Mammary epithelial cell (primary cell): ENCODE measurements at regions not wholly inside any gene's neighbourhood (a gene's known extent, or its start where the extent isn't known, plus 50 kb on each side); places are given as distances from the start of the nearest gene placed in this dataset.

ENCODE experiments used
- EZH2 ChIP-seq: IDR thresholded peaks from 2 replicates; pipeline ENCODE4 v1.6.1; 2012; ENCODE audit warnings: low read length, inconsistent platforms, borderline replicate concordance
- TF ChIP-seq, protein P1 (sequence below), 2 donors: IDR thresholded peaks in 1 of 2; conservative IDR thresholded peaks in 1 of 2; 2 replicates each; pipeline ENCODE4 v1.5.1; 2011 to 2012; ENCODE audit warnings: inconsistent platforms in 2 of 2, low read length in 2 of 2, mild to moderate bottlenecking in 2 of 2, control low read depth in 1 of 2, low read depth in 1 of 2; ENCODE audit not compliant: insufficient read depth in 1 of 2; ENCODE audit errors: extremely low read depth in 1 of 2

DNA sequence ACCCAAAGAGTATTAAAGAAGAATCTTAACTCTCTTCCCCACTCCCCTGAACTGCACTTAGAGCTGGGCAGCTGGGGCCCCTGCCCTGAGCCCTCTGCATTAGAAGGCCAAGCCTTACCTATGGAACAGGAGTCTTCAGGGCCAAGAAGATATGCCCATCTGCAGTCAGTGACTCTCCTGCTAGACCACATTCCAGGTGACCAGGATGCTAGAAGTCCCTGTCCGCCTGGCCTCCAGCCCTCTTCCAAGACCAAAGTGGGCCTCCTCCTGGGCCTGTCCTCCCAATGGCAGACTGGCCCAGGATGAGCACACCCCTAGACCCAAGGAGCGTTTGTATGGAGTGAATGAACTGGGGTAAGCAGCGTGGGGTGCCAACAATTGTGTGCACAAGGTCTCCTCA is 259.1 kb downstream of the LY86 start:
- TF ChIP-seq, protein P1, sequence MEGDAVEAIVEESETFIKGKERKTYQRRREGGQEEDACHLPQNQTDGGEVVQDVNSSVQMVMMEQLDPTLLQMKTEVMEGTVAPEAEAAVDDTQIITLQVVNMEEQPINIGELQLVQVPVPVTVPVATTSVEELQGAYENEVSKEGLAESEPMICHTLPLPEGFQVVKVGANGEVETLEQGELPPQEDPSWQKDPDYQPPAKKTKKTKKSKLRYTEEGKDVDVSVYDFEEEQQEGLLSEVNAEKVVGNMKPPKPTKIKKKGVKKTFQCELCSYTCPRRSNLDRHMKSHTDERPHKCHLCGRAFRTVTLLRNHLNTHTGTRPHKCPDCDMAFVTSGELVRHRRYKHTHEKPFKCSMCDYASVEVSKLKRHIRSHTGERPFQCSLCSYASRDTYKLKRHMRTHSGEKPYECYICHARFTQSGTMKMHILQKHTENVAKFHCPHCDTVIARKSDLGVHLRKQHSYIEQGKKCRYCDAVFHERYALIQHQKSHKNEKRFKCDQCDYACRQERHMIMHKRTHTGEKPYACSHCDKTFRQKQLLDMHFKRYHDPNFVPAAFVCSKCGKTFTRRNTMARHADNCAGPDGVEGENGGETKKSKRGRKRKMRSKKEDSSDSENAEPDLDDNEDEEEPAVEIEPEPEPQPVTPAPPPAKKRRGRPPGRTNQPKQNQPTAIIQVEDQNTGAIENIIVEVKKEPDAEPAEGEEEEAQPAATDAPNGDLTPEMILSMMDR (conservative IDR thresholded peaks at IDR 0.05 in 1 of 2, IDR thresholded peaks at IDR 0.05 in 1 of 2; ENCODE audit: extremely low read depth in 1 of 2, insufficient read depth in 1 of 2, low read depth in 1 of 2, low read length in 2 of 2): no peak
- no peak for TF ChIP-seq EZH2
